ENCODE measurements at regions not wholly inside any gene's neighbourhood (a gene's known extent, or its start where the extent isn't known, plus 50 kb on each side); places are given as distances from the start of the nearest gene placed in this dataset.

GRCh38 chr4:100806988-100807387, 289.2 kb upstream of the EMCN start:
- TF ChIP-seq EZH2 (IDR thresholded peaks at IDR 0.05; ENCODE audit: borderline replicate concordance, low read depth, low read length, severe bottlenecking): no peak
- TF ChIP-seq, protein P1, sequence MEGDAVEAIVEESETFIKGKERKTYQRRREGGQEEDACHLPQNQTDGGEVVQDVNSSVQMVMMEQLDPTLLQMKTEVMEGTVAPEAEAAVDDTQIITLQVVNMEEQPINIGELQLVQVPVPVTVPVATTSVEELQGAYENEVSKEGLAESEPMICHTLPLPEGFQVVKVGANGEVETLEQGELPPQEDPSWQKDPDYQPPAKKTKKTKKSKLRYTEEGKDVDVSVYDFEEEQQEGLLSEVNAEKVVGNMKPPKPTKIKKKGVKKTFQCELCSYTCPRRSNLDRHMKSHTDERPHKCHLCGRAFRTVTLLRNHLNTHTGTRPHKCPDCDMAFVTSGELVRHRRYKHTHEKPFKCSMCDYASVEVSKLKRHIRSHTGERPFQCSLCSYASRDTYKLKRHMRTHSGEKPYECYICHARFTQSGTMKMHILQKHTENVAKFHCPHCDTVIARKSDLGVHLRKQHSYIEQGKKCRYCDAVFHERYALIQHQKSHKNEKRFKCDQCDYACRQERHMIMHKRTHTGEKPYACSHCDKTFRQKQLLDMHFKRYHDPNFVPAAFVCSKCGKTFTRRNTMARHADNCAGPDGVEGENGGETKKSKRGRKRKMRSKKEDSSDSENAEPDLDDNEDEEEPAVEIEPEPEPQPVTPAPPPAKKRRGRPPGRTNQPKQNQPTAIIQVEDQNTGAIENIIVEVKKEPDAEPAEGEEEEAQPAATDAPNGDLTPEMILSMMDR (IDR thresholded peaks at IDR 0.05; ENCODE audit: extremely low read depth in 1 of 2, insufficient read depth in 1 of 2, low read depth in 1 of 2, low read length in 2 of 2): no peak
- no peak overlapping the region for H3K4me3 ChIP-seq (replicated peaks in 1 of 3; ENCODE audit: insufficient read depth in 1 of 3, low read depth in 1 of 3, low read length in 3 of 3)
- dilution Hi-C loops (cut with MboI; ENCODE audit: extremely low pct_ligation_motif_present, low sequenced_read_pairs) (no loop called here), intact Hi-C loops (cut with micrococcal nuclease) (no loop called here)
- no peak overlapping the region for H3K9ac ChIP-seq (replicated peaks; ENCODE audit: extremely low read depth, insufficient read depth, low read length)
- no peaks in the 10 kb centered on the region for H3K4me1 ChIP-seq (ENCODE audit: control insufficient read depth, extremely low read depth, insufficient read depth, low read length)
- no peaks in the 10 kb centered on the region for H3K36me3 ChIP-seq (ENCODE audit: control insufficient read depth in 2 of 2, extremely low read depth in 1 of 2, insufficient read depth in 2 of 2, low read length in 2 of 2)
- no peaks in the 10 kb centered on the region for H3K27me3 ChIP-seq (ENCODE audit: control insufficient read depth in 2 of 2, insufficient read depth in 2 of 2, low read length in 2 of 2)
- H4K20me1 ChIP-seq (replicated peaks; ENCODE audit: control insufficient read depth, extremely low read depth, insufficient read depth, low read length): no peaks in the 10 kb centered on the region
- H3K27ac ChIP-seq (ENCODE audit: insufficient read depth, low read depth, low read length): no peak overlapping the region
- no peak overlapping the region for H2AFZ ChIP-seq (ENCODE audit: low read depth, low read length)
- DNase-seq (ENCODE audit: low read depth, low spot score) (no peak), FAIRE-seq (no peak)
- no peaks in the 10 kb centered on the region for H3K79me2 ChIP-seq (ENCODE audit: control insufficient read depth, insufficient read depth, low read length)
- CTCF ChIA-PET: no interaction called here
- H3K9me3 ChIP-seq (replicated peaks; ENCODE audit: control insufficient read depth, insufficient read depth, low read length): no peaks in the 10 kb centered on the region
- BruUV-seq (replicated peaks): no TSS peak
- H3K4me2 ChIP-seq (ENCODE audit: insufficient read depth, low read length): no peak overlapping the region
- POLR2A ChIA-PET: no interaction called here
- H3K9me1 ChIP-seq (replicated peaks; ENCODE audit: control insufficient read depth, extremely low read depth, insufficient read depth, low read length): no peaks in the 10 kb centered on the region

- CTCF ChIA-PET: no interaction called here
- no peak for FAIRE-seq
- dilution Hi-C loops (cut with MboI; ENCODE audit: extremely low pct_ligation_motif_present, low sequenced_read_pairs): no loop called here
Observed at GRCh38 chr4:100805538-100805937, 287.7 kb upstream of the EMCN start.

More at GRCh38 chr4:100805538-100805937, 287.7 kb upstream of the EMCN start:
- no peak for DNase-seq (ENCODE audit: low read depth, low spot score)
- Histone ChIP-seq H4K20me1 (replicated peaks; ENCODE audit: control insufficient read depth, extremely low read depth, insufficient read depth, low read length) (no peaks in the 10 kb centered on the region), H3K4me2 (ENCODE audit: insufficient read depth, low read length) (no peak overlapping the region), H3K9me1 (replicated peaks; ENCODE audit: control insufficient read depth, extremely low read depth, insufficient read depth, low read length) (no peaks in the 10 kb centered on the region), H3K9me3 (replicated peaks; ENCODE audit: control insufficient read depth, insufficient read depth, low read length) (no peaks in the 10 kb centered on the region), H3K79me2 (ENCODE audit: control insufficient read depth, insufficient read depth, low read length) (no peaks in the 10 kb centered on the region), H3K27ac (ENCODE audit: insufficient read depth, low read depth, low read length) (no peak overlapping the region), H3K4me1 (ENCODE audit: control insufficient read depth, extremely low read depth, insufficient read depth, low read length) (no peaks in the 10 kb centered on the region), H3K36me3 (ENCODE audit: control insufficient read depth in 2 of 2, extremely low read depth in 1 of 2, insufficient read depth in 2 of 2, low read length in 2 of 2) (no peaks in the 10 kb centered on the region), H2AFZ (ENCODE audit: low read depth, low read length) (no peak overlapping the region), H3K4me3 (replicated peaks in 1 of 3; ENCODE audit: insufficient read depth in 1 of 3, low read depth in 1 of 3, low read length in 3 of 3) (no peak overlapping the region), H3K27me3 (ENCODE audit: control insufficient read depth in 2 of 2, insufficient read depth in 2 of 2, low read length in 2 of 2) (no peaks in the 10 kb centered on the region), H3K9ac (replicated peaks; ENCODE audit: extremely low read depth, insufficient read depth, low read length) (no peak overlapping the region)
- intact Hi-C loops (cut with micrococcal nuclease): no loop called here
- no peak for TF ChIP-seq MAX (IDR thresholded peaks at IDR 0.05; ENCODE audit: insufficient read depth, insufficient read length)
- no peak for TF ChIP-seq EZH2 (IDR thresholded peaks at IDR 0.05; ENCODE audit: borderline replicate concordance, low read depth, low read length, severe bottlenecking)
- TF ChIP-seq, protein P1 (IDR thresholded peaks at IDR 0.05; ENCODE audit: extremely low read depth in 1 of 2, insufficient read depth in 1 of 2, low read depth in 1 of 2, low read length in 2 of 2): no peak
- TF ChIP-seq GATA2 (IDR thresholded peaks at IDR 0.05; ENCODE audit: insufficient read depth, insufficient read length, low read depth, low read length): no peak
- no peak for TF ChIP-seq POLR2A (IDR thresholded peaks at IDR 0.05; ENCODE audit: low read depth, low read length)
- TF ChIP-seq JUN (IDR thresholded peaks at IDR 0.05; ENCODE audit: borderline replicate concordance, insufficient read depth, insufficient read length, low read depth): no peak
- TF ChIP-seq MYC (IDR thresholded peaks at IDR 0.05; ENCODE audit: low read depth, low read length): no peak
- no peak for TF ChIP-seq POLR2AphosphoS5 (IDR thresholded peaks at IDR 0.05; ENCODE audit: insufficient read depth, low read depth, low read length)
- TF ChIP-seq FOS (IDR thresholded peaks at IDR 0.05; ENCODE audit: borderline replicate concordance, insufficient read depth, low read length): no peak
- BruUV-seq (replicated peaks): no TSS peak
- POLR2A ChIA-PET: no interaction called here

Data from endothelial cell of umbilical vein (primary cell).